22Rv1 (cell line): ENCODE measurements at regions not wholly inside any gene's neighbourhood (a gene's known extent, or its start where the extent isn't known, plus 50 kb on each side); places are given as distances from the start of the nearest gene placed in this dataset.

Experiments
- ZFX ChIP-seq: fragments of 450-650 bp; IDR thresholded peaks from 2 replicates; pipeline ENCODE4 v1.6.1; 2017; ENCODE audit warnings: antibody characterized with exemption, borderline replicate concordance
- TF ChIP-seq, protein P1 (sequence below): fragments of 450-650 bp; IDR thresholded peaks from 2 replicates; pipeline ENCODE4 v1.5.1; 2017; ENCODE audit warnings: mild to moderate bottlenecking

DNA sequence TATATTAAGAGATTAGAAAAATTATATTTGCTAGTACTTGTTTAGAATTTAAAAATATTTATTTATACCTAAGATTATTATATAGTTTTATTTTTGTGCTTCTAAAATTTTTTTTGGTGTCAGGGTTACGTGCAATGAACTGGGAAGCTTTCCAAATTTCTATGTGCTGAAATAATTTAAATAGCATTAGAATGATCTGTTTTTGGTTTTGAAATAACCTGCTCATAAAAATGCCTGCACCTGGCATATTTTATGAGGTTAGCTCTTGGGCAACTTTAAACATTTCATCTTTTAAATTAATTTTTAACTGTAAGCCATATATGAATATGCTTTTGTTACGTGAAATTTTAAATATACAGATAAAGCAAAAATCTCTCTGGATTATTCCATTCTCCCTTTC is 482.5 kb downstream of the GLRX3 start:
- TF ChIP-seq, protein P1, sequence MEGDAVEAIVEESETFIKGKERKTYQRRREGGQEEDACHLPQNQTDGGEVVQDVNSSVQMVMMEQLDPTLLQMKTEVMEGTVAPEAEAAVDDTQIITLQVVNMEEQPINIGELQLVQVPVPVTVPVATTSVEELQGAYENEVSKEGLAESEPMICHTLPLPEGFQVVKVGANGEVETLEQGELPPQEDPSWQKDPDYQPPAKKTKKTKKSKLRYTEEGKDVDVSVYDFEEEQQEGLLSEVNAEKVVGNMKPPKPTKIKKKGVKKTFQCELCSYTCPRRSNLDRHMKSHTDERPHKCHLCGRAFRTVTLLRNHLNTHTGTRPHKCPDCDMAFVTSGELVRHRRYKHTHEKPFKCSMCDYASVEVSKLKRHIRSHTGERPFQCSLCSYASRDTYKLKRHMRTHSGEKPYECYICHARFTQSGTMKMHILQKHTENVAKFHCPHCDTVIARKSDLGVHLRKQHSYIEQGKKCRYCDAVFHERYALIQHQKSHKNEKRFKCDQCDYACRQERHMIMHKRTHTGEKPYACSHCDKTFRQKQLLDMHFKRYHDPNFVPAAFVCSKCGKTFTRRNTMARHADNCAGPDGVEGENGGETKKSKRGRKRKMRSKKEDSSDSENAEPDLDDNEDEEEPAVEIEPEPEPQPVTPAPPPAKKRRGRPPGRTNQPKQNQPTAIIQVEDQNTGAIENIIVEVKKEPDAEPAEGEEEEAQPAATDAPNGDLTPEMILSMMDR: no peak
- TF ChIP-seq ZFX: no peak
